COLO668 (cell line): ENCODE measurements at regions not wholly inside any gene's neighbourhood (a gene's known extent, or its start where the extent isn't known, plus 50 kb on each side); places are given as distances from the start of the nearest gene placed in this dataset.

ENCODE experiments used
- DNase-seq: peaks from one replicate; lab custom pipeline; 2025; ENCODE audit not compliant: unreplicated experiment; lab: John Stamatoyannopoulos, UW

- DNase-seq: no peak
Measured at GRCh38 chr1:55279627-55280026, 64.5 kb upstream of the USP24 start.

- DNase-seq: no peak
Measured at GRCh38 chr1:55278378-55278777, 63.2 kb upstream of the USP24 start.

- peak; percentile 89 for DNase-seq
Measured at GRCh38 chr1:55277377-55278130, 62.4 kb upstream of the USP24 start.

GRCh38 chr1:55276671-55277376, 61.7 kb upstream of the USP24 start:
- DNase-seq: no peak

- DNase-seq: no peak
Measured at GRCh38 chr1:55275941-55276341, 60.8 kb upstream of the USP24 start.

GRCh38 chr1:55275151-55275748, 60.1 kb upstream of the USP24 start:
- DNase-seq: no peak

- DNase-seq: no peak
Measured at GRCh38 chr1:55272994-55273393, 57.8 kb upstream of the USP24 start.
